PFSK-1 (cell line): ENCODE measurements at regions not wholly inside any gene's neighbourhood (a gene's known extent, or its start where the extent isn't known, plus 50 kb on each side); places are given as distances from the start of the nearest gene placed in this dataset.

ENCODE experiments used
- REST ChIP-seq, 2 experiments: IDR thresholded peaks; 2 replicates each; pipeline versions ENCODE4 v1.6.1 to v1.8.0; 2011 to 2012; ENCODE audit warnings: low read depth in 2 of 2, low read length in 2 of 2, control low read depth in 1 of 2, inconsistent platforms in 1 of 2, mild to moderate bottlenecking in 1 of 2, moderate library complexity in 1 of 2; ENCODE audit not compliant: insufficient read depth in 1 of 2
- SIN3A ChIP-seq: IDR thresholded peaks from 2 replicates; pipeline ENCODE4 v1.6.1; 2012; ENCODE audit warnings: mild to moderate bottlenecking, low read length, moderate library complexity, borderline replicate concordance; ENCODE audit not compliant: insufficient read depth
- TAF1 ChIP-seq: IDR thresholded peaks from 2 replicates; pipeline ENCODE4 v1.6.1; 2012; ENCODE audit warnings: low read length, control low read depth, borderline replicate concordance; ENCODE audit not compliant: insufficient read depth

GRCh38 chr4:147345662-147346061 lies 135.2 kb upstream of the EDNRA start:
- TF ChIP-seq REST (IDR thresholded peaks at IDR 0.05; ENCODE audit: insufficient read depth in 1 of 2, low read depth in 2 of 2, low read length in 2 of 2) (no peak), TAF1 (no peak), SIN3A (no peak)
